Testis (tissue), 2 donors: ENCODE measurements at regions not wholly inside any gene's neighbourhood (a gene's known extent, or its start where the extent isn't known, plus 50 kb on each side); places are given as distances from the start of the nearest gene placed in this dataset.

Source experiments
- DNase-seq: peaks from one replicate; pipeline ENCODE4 v3.0.0-alpha.2; 2019
- H3K27ac ChIP-seq, 2 donors: fragments of 200-600 bp; sonication (generic); one replicate each; pipeline ENCODE4 v1.5.1; 2019
- H3K27me3 ChIP-seq: fragments of 200-600 bp; sonication (generic); one replicate; pipeline ENCODE4 v1.5.1; 2019
- H3K36me3 ChIP-seq: fragments of 200-600 bp; sonication (generic); one replicate; pipeline ENCODE4 v1.5.1; 2017; ENCODE audit warnings: low read depth; ENCODE audit errors: missing control alignments
- H3K4me1 ChIP-seq: fragments of 200-600 bp; sonication (generic); one replicate; pipeline ENCODE4 v1.5.1; 2019
- H3K4me3 ChIP-seq, 2 donors: fragments of 200-600 bp; sonication (generic); one replicate each; pipeline ENCODE4 v1.5.1; 2017 to 2019
- H3K9me3 ChIP-seq: fragments of 200-600 bp; sonication (generic); one replicate; pipeline ENCODE4 v1.5.1; 2017
- POLR2A ChIP-seq: fragments of 450-650 bp; IDR thresholded peaks from one replicate; pipeline ENCODE4 v1.6.1; 2017; ENCODE audit warnings: antibody characterized with exemption, mild to moderate bottlenecking, moderate library complexity
- WGBS, 2 donors: methylation state at CpG; one replicate each; pipeline ENCODE4 v1.1.5; 2018; 5-methylcytosine and 5-hydroxymethylcytosine counted together
- intact Hi-C: fragments of 100-400 bp; cut with DNase I; formaldehyde crosslinking; loops from one replicate; pipeline ENCODE4 v1.15.1; 2023; ENCODE audit warnings: low total_unique reads
- TF ChIP-seq, protein P1 (sequence below), 3 experiments: fragments of 450-650 bp in 2 of 3; fragments of 200-600 bp in 1 of 3; sonication (generic) in 1 of 3; IDR thresholded peaks; one replicate each; pipeline ENCODE4 v1.5.1; 2016 to 2019; ENCODE audit warnings: antibody characterized with exemption in 3 of 3, mild to moderate bottlenecking in 2 of 3, moderate library complexity in 1 of 3

- no peak overlapping the region for H3K4me3 ChIP-seq
- TF ChIP-seq POLR2A = no peak
- TF ChIP-seq, protein P1, sequence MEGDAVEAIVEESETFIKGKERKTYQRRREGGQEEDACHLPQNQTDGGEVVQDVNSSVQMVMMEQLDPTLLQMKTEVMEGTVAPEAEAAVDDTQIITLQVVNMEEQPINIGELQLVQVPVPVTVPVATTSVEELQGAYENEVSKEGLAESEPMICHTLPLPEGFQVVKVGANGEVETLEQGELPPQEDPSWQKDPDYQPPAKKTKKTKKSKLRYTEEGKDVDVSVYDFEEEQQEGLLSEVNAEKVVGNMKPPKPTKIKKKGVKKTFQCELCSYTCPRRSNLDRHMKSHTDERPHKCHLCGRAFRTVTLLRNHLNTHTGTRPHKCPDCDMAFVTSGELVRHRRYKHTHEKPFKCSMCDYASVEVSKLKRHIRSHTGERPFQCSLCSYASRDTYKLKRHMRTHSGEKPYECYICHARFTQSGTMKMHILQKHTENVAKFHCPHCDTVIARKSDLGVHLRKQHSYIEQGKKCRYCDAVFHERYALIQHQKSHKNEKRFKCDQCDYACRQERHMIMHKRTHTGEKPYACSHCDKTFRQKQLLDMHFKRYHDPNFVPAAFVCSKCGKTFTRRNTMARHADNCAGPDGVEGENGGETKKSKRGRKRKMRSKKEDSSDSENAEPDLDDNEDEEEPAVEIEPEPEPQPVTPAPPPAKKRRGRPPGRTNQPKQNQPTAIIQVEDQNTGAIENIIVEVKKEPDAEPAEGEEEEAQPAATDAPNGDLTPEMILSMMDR (IDR thresholded peaks at IDR 0.05) = no peak
- intact Hi-C loops = no loop called here
- no peaks in the 10 kb centered on the region for H3K9me3 ChIP-seq
- no peak overlapping the region for H3K27ac ChIP-seq
- H3K27me3 ChIP-seq = no peaks in the 10 kb centered on the region
- no peaks in the 10 kb centered on the region for H3K4me1 ChIP-seq
- no peaks in the 10 kb centered on the region for H3K36me3 ChIP-seq
- 40 to 43% methylated on average over 2 of the region's 2 CpGs for WGBS, 2 donors
- DNase-seq = no peak
These were observed 176.5 kb upstream of the PLSCR5 start for GRCh38 chr3:146781606-146782005.

GRCh38 chr3:146781059-146781458 lies 175.9 kb upstream of the PLSCR5 start:
- intact Hi-C loops = no loop called here
- H3K4me3 ChIP-seq = no peak overlapping the region
- WGBS, 2 donors = 63 to 66% methylated on average over 3 of the region's 3 CpGs
- H3K4me1 ChIP-seq = no peaks in the 10 kb centered on the region
- H3K27ac ChIP-seq = no peak overlapping the region
- DNase-seq = no peak
- no peaks in the 10 kb centered on the region for H3K27me3 ChIP-seq
- no peaks in the 10 kb centered on the region for H3K36me3 ChIP-seq
- TF ChIP-seq POLR2A = no peak
- TF ChIP-seq, protein P1 (IDR thresholded peaks at IDR 0.05) = no peak
- H3K9me3 ChIP-seq = no peaks in the 10 kb centered on the region

DNA sequence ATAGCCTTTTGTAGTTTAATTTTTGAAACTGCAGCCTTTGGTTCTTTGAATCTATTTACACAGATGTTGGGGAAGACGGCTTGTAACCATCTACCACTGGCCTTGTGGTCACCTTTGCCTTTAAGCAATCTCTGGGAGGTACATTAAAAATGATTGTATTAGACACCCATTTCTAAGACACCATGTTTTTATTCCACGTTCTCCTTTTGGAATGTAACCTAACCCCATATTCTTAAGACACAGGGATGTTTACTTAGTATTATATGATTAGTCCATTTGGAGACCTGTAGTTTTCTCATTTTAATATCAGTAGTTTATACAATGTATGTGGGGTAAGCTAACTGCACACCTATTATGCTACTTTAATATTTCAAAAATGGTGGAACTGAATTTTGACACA lies 175.1 kb upstream of the PLSCR5 start:
- no peaks in the 10 kb centered on the region for H3K9me3 ChIP-seq
- TF ChIP-seq POLR2A = no peak
- TF ChIP-seq, protein P1 (IDR thresholded peaks at IDR 0.05) = no peak
- no peaks in the 10 kb centered on the region for H3K36me3 ChIP-seq
- no peak overlapping the region for H3K4me3 ChIP-seq
- DNase-seq = no peak
- 82 to 86% methylated on average over 2 of the region's 2 CpGs for WGBS, 2 donors
- H3K4me1 ChIP-seq = no peaks in the 10 kb centered on the region
- intact Hi-C loops = no loop called here
- H3K27ac ChIP-seq = no peak overlapping the region
- no peaks in the 10 kb centered on the region for H3K27me3 ChIP-seq

DNA sequence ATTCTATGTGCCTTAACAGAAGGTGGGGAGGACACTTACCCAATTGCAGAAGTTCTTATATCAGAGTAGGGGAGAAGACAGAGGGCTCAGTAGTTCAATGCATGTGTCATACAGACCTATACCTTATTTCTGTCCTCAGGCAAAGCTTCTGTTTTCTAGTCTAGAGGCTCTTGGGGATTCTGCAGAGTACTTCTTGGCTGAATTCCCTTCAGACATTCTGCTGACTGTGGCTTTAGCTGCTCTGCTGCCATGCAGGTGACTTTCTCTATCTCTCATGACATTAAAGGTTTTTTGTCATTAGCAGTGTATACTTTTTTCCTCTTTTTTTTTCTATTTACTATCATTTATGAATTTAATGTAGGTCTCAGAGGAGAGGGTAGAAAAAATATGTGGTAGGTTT lies 172.8 kb upstream of the PLSCR5 start:
- H3K36me3 ChIP-seq = no peaks in the 10 kb centered on the region
- intact Hi-C loops = no loop called here
- H3K4me3 ChIP-seq = no peak overlapping the region
- H3K27me3 ChIP-seq = no peaks in the 10 kb centered on the region
- TF ChIP-seq POLR2A = no peak
- TF ChIP-seq, protein P1 (IDR thresholded peaks at IDR 0.05) = no peak
- no peaks in the 10 kb centered on the region for H3K4me1 ChIP-seq
- H3K9me3 ChIP-seq = no peaks in the 10 kb centered on the region
- no peak overlapping the region for H3K27ac ChIP-seq
- no peak for DNase-seq

DNA sequence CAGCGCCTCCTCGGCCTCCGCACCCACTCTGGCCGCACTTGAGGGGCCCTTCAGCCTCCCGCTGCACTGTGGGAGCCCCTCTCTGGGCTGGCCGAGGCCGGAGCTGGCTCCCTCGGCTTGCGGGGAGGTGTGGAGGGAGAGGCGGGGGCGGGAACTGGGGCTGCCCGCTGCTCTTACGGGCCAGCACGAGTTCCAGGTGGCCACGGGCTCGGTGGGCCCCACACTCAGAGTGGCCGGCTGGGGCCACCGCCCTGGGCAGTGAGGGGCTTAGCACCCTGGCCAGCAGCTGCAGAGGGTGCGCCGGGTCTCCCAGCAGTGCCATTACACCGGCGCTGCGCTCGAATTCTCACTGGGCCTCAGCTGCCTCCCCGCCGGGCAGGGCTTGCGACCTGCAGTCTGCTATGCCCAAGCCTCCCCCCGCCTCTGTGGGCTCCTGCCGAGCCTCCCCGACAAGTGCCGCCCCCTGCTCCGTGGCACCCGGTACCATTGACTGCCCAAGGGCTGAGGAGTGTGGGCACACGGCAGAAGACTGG lies 167.1 kb upstream of the PLSCR5 start:
- peak; percentile 23 for DNase-seq
- Histone ChIP-seq H3K4me1 (no peaks in the 10 kb centered on the region), H3K9me3 (no peaks in the 10 kb centered on the region), H3K4me3 (peak overlapping the region in 1 of 2 donors; percentile 46), H3K27ac (no peak overlapping the region), H3K27me3 (no peaks in the 10 kb centered on the region), H3K36me3 (no peaks in the 10 kb centered on the region)
- no peak for TF ChIP-seq POLR2A
- TF ChIP-seq, protein P1 (IDR thresholded peaks at IDR 0.05) = no peak
- intact Hi-C loops = no loop called here
- WGBS, 2 donors = 83 to 93% methylated on average over 1 to 33 of the region's 34 CpGs
